ENCODE measurements at regions not wholly inside any gene's neighbourhood (a gene's known extent, or its start where the extent isn't known, plus 50 kb on each side); places are given as distances from the start of the nearest gene placed in this dataset.

GRCh38 chr5:4137781-4138180 lies 542.1 kb downstream of the IRX1 start:
- TF ChIP-seq, protein P1, sequence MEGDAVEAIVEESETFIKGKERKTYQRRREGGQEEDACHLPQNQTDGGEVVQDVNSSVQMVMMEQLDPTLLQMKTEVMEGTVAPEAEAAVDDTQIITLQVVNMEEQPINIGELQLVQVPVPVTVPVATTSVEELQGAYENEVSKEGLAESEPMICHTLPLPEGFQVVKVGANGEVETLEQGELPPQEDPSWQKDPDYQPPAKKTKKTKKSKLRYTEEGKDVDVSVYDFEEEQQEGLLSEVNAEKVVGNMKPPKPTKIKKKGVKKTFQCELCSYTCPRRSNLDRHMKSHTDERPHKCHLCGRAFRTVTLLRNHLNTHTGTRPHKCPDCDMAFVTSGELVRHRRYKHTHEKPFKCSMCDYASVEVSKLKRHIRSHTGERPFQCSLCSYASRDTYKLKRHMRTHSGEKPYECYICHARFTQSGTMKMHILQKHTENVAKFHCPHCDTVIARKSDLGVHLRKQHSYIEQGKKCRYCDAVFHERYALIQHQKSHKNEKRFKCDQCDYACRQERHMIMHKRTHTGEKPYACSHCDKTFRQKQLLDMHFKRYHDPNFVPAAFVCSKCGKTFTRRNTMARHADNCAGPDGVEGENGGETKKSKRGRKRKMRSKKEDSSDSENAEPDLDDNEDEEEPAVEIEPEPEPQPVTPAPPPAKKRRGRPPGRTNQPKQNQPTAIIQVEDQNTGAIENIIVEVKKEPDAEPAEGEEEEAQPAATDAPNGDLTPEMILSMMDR (IDR thresholded peaks at IDR 0.05), result no peak
- TF ChIP-seq POLR2A (IDR thresholded peaks at IDR 0.05), result no peak

All from prostate gland (tissue), 2 donors.